ENCODE measurements at regions not wholly inside any gene's neighbourhood (a gene's known extent, or its start where the extent isn't known, plus 50 kb on each side); places are given as distances from the start of the nearest gene placed in this dataset.

DNA sequence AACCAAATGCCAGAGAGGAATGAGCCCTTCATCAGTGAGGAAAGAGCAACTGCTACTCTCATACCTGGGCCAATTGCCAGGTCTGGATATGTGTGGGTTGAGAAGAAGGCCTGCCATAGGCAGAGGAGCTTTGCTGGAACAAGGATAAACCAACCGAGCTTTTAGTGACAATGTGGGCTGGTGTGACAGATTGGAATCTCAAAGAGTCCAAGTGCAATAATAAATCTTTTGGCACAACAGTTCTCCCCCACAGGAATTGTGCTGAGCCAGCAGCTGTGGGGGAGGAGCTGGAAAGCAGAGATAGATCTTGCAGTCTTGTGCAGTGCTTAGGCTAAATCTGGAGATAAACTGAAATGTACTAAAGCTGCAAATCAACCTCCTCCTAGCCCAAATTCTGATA is 79.4 kb upstream of the ISX start:
- DNase-seq (ENCODE audit: low read depth) = no peak

DNA sequence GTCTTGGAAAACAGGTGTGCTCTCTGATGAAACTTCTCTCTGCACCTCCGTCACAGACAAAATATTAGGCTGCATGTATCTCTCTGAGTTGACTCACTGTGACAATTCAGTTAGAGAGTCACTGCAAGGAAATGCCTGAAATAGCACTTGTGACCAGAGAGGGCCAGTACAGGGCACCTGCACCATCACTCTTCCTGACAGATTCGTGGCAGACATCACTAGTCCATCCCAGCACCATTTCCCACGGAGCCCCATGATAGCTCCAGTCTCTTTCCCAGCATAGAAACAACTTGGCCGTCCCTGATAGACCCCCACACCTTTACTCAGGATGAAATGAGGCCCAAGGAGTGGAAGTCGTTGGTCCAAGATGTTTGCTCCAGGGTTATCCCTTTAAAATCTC is 73.3 kb upstream of the ISX start:
- no peak for DNase-seq (ENCODE audit: low read depth)

DNA sequence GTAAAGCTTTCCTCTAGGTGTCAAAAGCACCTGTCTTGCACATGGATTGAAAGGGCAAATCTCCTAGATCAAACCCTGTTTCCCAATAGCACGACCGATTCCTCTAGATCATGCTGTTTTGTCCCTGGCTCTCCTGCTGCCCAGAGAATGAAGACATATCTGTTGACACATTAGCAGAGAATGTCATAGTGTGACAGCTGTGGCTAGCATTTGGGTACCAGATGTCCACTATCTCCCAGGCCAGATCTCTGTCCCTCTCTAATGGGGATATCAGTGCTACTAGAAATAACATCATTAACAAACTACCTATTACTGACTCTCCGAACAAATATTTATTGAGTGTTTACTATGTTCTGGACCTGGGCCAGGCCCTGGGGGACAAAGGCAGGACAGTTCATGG is 72.4 kb upstream of the ISX start:
- DNase-seq (ENCODE audit: low read depth) = no peak

DNA sequence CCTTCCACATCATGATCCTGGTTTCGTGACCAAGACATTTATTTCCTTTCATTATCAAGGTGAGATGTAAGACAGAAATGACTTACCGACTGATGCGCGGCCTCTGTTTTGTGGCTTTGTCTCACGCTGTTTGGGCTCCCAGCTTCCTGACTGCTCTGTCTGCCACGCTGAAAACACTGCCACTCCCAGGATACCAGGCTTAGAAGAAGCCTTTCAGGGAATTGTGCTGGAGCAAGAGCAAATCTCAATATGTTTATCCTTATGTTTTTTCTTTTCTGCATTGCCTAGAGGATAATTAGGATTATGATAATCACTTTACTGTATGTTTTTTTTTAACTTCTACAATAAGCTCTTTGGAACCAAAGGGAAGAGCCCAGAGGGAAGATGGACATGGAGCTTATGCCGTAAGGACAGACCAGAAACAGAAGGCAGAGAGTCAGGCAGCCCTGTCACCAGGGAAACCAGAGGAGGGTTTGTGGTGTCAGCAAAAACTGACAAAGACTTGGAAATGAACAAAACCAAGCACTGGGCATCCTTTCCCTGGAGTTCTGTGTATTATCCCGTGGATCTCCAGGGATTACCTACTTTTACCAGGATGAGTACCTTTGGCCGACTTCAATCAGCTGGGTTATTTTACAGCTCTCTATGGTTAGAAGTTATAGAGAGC is 68.2 kb upstream of the ISX start:
- DNase-seq (ENCODE audit: low read depth) = no peak

DNA sequence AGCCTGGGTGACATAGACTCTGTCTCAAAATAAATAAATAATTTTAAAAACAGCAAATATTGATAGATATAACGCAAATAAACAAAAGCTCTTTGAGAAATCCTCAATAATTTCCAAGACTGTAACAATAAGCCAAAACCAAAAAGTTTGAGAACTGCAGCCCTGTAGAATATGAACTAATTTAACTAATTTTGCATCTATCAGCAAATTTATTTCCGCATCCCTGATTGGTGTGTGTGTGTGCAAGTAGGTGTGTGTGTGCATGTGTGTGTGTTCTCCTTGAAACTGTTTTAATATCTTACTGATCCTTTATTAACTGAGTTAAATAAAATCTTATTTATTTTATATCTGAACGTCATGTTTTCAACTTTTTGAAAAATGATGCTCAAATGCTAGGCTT is 67.0 kb upstream of the ISX start:
- DNase-seq (ENCODE audit: low read depth) = no peak

DNA sequence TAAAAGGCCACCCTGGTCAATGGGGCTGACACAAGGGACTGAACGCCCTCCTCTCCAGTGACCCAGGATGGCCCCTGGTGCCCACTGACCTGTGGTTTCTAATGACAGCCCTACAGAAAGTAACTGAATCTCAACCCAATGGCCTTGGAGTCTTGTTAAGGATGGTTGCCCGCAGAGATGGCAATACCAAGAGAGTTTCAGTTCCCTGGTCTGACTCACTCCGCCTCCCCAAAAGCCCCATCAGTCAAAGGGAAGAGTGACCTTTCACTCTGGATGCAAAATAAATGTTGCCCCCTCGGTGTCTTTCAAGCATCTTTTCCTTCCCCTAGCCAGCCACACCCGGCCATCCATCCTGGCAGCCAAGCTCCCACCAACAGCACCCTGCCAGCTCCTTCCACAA is 57.7 kb upstream of the ISX start:
- no peak for DNase-seq (ENCODE audit: low read depth)

DNA sequence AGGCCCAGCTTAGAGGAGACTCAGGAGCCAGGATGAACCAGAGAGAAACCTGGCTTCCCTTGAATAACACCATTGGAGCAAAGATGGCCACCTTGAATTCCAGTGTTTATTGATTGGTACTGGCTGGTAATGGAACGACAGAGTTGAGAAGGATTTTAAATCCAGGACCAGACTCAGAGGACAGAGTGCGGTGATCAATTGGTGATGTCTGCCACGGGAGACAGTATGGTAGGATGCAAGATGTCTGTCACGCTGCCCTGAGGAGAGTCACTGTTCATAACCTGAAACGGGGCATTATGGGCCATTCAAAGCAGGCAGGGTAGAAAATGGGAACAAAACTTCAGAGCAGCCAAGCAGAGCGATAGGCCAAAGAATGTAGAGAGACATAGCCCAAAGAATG is 55.4 kb upstream of the ISX start:
- no peak for DNase-seq (ENCODE audit: low read depth)

DNA sequence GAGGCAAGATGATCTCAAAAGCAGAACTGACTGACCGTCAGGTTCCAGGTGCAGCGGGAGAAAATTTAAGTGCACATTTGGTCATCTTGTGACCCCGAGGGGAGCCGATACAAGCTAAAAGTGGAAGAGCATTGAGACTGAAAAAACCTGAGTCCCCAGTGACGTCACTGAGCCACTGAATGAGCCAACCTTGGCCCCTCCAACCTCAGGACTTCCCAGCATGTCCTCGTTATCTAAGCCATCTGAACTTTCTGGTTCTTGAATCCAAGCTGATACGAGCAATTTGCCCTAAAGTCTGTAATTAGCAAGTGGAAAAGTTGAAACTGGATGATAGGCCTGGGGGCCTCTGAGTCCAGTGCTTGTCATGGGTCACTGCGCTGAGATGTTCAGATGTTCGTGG is 51.1 kb upstream of the ISX start:
- no peak for DNase-seq (ENCODE audit: low read depth)

Data from renal cortical epithelial cell (primary cell).